HFFc6 (cell line): ENCODE measurements at regions not wholly inside any gene's neighbourhood (a gene's known extent, or its start where the extent isn't known, plus 50 kb on each side); places are given as distances from the start of the nearest gene placed in this dataset.

Experiments used
- DNase-seq: peaks from one replicate; pipeline ENCODE4 v3.0.0-alpha.2; 2018
- H3K27ac Mint-ChIP-seq: 2 replicates; pipeline ENCODE4 v1.8.0; 2020; ENCODE audit warnings: mild to moderate bottlenecking, mixed read lengths
- H3K27me3 Mint-ChIP-seq: 2 replicates; pipeline ENCODE4 v1.8.0; 2021; ENCODE audit warnings: mild to moderate bottlenecking, moderate library complexity, mixed read lengths; ENCODE audit not compliant: insufficient read depth
- H3K36me3 Mint-ChIP-seq: 2 replicates; pipeline ENCODE4 v1.8.0; 2021; ENCODE audit warnings: low read depth, mixed read lengths
- H3K4me1 Mint-ChIP-seq: 2 replicates; pipeline ENCODE4 v1.8.0; 2020; ENCODE audit warnings: low read depth, mixed read lengths
- H3K4me3 Mint-ChIP-seq: 2 replicates; pipeline ENCODE4 v1.8.0; 2020; ENCODE audit warnings: mild to moderate bottlenecking, moderate library complexity, mixed read lengths
- H3K9me3 Mint-ChIP-seq: 2 replicates; pipeline ENCODE4 v1.8.0; 2020; ENCODE audit warnings: mild to moderate bottlenecking, mixed read lengths
- TF ChIP-seq, protein P1 (sequence below): fragments of 200-600 bp; sonication (generic); IDR thresholded peaks from 2 replicates; pipeline ENCODE4 v1.5.0; 2021; ENCODE audit warnings: antibody characterized with exemption, mild to moderate bottlenecking

DNA sequence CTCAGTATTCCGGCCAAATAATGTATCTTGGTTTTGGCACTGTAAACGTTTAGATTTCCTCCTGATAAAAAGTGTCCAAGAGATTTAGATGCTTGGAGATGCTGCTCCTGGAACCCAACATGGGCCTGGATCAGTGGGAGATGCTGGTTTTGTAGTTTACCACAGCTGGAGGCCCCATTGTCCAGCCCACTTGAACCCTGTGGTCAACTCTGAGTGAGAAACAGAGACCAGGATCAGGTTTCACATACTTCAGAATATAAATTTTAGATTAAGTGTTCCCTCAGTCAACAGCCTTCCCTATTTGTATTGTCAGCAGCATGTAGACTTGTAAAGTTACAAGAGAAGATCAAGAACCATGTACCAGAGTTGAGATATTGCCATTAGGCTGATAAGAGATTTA lies 144.7 kb upstream of the C9orf72 start:
- Mint-ChIP-seq H3K36me3 (no peaks in the 10 kb centered on the region), H3K27ac (no peak overlapping the region)
- DNase-seq: no peak

DNA sequence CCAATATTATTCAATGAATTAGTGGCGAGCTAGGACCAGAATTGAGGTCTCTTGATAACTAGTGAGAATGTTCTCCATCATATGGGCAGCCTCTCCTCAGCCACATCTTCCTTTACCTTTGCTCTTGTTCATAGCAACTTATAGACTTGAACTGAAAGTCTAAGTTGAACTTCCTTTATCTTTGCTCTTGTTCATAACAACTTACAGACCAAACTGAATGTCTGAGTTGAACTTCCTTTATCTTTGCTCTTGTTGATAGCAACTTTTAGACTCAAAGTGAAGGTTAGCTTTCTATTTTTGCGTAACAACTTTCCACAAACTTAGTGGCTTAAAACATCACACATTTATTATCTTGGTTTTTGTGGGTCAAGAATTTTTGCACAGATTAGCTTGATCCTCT lies 146.4 kb upstream of the C9orf72 start:
- TF ChIP-seq, protein P1, sequence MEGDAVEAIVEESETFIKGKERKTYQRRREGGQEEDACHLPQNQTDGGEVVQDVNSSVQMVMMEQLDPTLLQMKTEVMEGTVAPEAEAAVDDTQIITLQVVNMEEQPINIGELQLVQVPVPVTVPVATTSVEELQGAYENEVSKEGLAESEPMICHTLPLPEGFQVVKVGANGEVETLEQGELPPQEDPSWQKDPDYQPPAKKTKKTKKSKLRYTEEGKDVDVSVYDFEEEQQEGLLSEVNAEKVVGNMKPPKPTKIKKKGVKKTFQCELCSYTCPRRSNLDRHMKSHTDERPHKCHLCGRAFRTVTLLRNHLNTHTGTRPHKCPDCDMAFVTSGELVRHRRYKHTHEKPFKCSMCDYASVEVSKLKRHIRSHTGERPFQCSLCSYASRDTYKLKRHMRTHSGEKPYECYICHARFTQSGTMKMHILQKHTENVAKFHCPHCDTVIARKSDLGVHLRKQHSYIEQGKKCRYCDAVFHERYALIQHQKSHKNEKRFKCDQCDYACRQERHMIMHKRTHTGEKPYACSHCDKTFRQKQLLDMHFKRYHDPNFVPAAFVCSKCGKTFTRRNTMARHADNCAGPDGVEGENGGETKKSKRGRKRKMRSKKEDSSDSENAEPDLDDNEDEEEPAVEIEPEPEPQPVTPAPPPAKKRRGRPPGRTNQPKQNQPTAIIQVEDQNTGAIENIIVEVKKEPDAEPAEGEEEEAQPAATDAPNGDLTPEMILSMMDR: no peak
- H3K4me3 Mint-ChIP-seq: no peak overlapping the region

More for the DNA sequence above, 144.7 kb upstream of the C9orf72 start:
- peaks cover 29% of the 10 kb centered on the region for H3K9me3 Mint-ChIP-seq
- TF ChIP-seq, protein P1: no peak
- H3K4me3 Mint-ChIP-seq: no peak overlapping the region
- H3K4me1 Mint-ChIP-seq: no peaks in the 10 kb centered on the region
- no peaks in the 10 kb centered on the region for H3K27me3 Mint-ChIP-seq

DNA sequence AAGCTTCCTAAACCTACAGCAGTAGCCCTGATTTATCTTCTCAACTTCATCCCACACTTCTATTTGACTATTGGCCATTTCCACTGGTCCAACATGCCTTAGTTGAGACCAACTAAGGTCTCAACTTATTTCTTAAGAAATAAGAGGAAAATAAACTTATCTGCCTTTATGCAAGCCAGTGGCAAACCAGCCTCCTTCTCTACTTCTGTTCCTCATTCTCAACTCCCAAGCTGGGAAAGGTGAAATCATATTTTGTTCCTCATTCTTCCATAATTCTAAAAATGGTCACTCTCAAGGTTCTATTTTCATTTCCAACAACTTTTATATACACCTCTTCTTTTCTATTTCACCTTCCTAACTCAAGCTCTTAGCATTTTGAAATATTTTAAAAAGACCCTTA lies 149.6 kb upstream of the C9orf72 start:
- H3K27me3 Mint-ChIP-seq: peaks cover 1% of the 10 kb centered on the region; the same call in 1 of the 2 replicates
- H3K9me3 Mint-ChIP-seq: peaks cover 16% of the 10 kb centered on the region
- no peak overlapping the region for H3K4me3 Mint-ChIP-seq
- no peaks in the 10 kb centered on the region for H3K4me1 Mint-ChIP-seq
- TF ChIP-seq, protein P1: no peak
- no peak overlapping the region for H3K27ac Mint-ChIP-seq
- no peaks in the 10 kb centered on the region for H3K36me3 Mint-ChIP-seq
- no peak for DNase-seq

More for the DNA sequence above, 146.4 kb upstream of the C9orf72 start:
- H3K9me3 Mint-ChIP-seq: peaks cover 23% of the 10 kb centered on the region
- DNase-seq: no peak
- peaks cover 1% of the 10 kb centered on the region; the same call in 1 of the 2 replicates for H3K27me3 Mint-ChIP-seq
- no peak overlapping the region for H3K27ac Mint-ChIP-seq
- no peaks in the 10 kb centered on the region for H3K4me1 Mint-ChIP-seq
- H3K36me3 Mint-ChIP-seq: no peaks in the 10 kb centered on the region

DNA sequence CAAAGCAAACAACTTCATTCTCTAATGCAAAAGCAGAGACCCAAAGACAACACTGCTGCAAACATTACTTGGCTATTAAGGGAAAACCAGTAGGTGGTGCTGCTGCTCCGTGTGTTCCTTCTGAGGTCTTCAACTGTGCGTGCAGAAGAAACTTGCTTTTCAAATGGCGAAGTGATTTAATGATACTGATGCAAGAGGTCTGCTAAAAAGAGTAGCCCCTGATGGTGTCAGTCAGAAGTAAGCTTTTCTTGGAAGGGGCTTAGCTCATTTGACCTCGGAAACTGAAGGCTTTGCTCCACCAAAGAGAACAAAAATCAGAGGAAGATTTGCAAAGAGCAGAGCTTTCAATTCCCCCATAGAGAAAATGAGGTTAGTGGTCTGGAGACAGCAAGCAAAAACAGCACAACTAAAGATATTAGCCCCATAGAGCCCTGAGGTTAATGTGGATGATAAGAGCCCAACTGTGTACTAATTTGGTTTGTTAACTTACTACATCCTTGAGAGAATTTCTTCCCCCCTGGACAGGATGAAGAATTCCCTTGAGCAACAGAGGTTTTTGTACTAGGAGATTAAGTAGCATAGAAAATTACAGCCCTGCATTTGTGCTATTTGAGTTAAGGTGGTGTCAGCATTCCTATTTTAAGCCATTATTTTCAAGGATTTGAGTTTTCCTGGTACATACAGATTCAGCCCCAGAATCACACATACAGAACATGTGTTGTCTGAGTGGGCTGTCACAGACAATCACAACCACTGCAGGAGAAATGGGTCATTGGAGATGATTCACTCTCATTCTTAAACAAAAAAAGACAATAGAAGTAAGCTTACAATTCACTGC lies 153.2 kb upstream of the C9orf72 start:
- no peak overlapping the region for H3K27ac Mint-ChIP-seq
- H3K9me3 Mint-ChIP-seq: peaks cover 22% of the 10 kb centered on the region
- DNase-seq: peak; percentile 2
- TF ChIP-seq, protein P1: peak; percentile 72
- H3K27me3 Mint-ChIP-seq: peaks cover 1% of the 10 kb centered on the region; the same call in 1 of the 2 replicates
- H3K4me1 Mint-ChIP-seq: no peaks in the 10 kb centered on the region
- no peak overlapping the region for H3K4me3 Mint-ChIP-seq
- H3K36me3 Mint-ChIP-seq: no peaks in the 10 kb centered on the region

DNA sequence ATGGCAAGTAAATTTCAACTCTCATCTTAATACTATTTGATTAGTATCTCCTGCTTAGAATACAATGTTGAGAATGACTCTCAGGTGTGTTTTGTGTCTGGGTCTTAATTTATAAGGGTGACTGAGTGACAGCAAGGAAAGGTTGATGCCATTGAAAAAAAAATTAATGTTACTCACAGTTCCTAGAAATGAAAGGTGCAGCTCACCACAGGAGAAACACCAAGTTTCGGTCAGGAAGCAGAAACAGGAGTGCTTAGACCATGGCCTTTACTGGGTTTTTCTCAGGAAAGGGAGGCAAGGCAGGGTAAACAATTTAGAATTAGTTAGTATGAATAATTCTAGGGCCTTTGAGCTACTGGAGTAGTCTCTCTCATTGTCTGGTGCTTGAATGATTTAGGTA lies 159.2 kb upstream of the C9orf72 start:
- DNase-seq: no peak
- Mint-ChIP-seq H3K36me3 (no peaks in the 10 kb centered on the region), H3K4me1 (no peaks in the 10 kb centered on the region), H3K27me3 (no peaks in the 10 kb centered on the region), H3K27ac (no peak overlapping the region), H3K9me3 (peaks cover 17% of the 10 kb centered on the region; the same call in 1 of the 2 replicates), H3K4me3 (no peak overlapping the region)
- TF ChIP-seq, protein P1: no peak
